ENCODE measurements at regions not wholly inside any gene's neighbourhood (a gene's known extent, or its start where the extent isn't known, plus 50 kb on each side); places are given as distances from the start of the nearest gene placed in this dataset.

- no peak for DNase-seq (ENCODE audit: low read depth)
Observed at GRCh38 chr12:93134175-93134890, 205.2 kb upstream of the EEA1 start.

GRCh38 chr12:93134893-93135285 is 205.8 kb upstream of the EEA1 start:
- DNase-seq (ENCODE audit: low read depth) = no peak

GRCh38 chr12:93135286-93136239 is 206.5 kb upstream of the EEA1 start:
- DNase-seq (ENCODE audit: low read depth) = no peak

GRCh38 chr12:93136253-93137055 is 207.4 kb upstream of the EEA1 start:
- DNase-seq (ENCODE audit: low read depth) = no peak

GRCh38 chr12:93137656-93138612 is 208.8 kb upstream of the EEA1 start:
- no peak for DNase-seq (ENCODE audit: low read depth)

- DNase-seq (ENCODE audit: low read depth) = no peak
Observed at GRCh38 chr12:93139028-93139665, 210.1 kb upstream of the EEA1 start.

GRCh38 chr12:93140325-93140724 is 211.2 kb upstream of the EEA1 start:
- DNase-seq (ENCODE audit: low read depth) = no peak

- DNase-seq (ENCODE audit: low read depth) = no peak
Observed at GRCh38 chr12:93140801-93141200, 211.7 kb upstream of the EEA1 start.

GRCh38 chr12:93142881-93143280 is 213.8 kb upstream of the EEA1 start:
- no peak for DNase-seq (ENCODE audit: low read depth)

- DNase-seq (ENCODE audit: low read depth) = no peak
Observed at GRCh38 chr12:93144109-93144508, 215.0 kb upstream of the EEA1 start.

- DNase-seq (ENCODE audit: low read depth) = no peak
Observed at GRCh38 chr12:93145086-93145485, 216.0 kb upstream of the EEA1 start.

GRCh38 chr12:93146263-93146939 is 217.3 kb upstream of the EEA1 start:
- no peak for DNase-seq (ENCODE audit: low read depth)

- no peak for DNase-seq (ENCODE audit: low read depth)
Observed at GRCh38 chr12:93146970-93147369, 217.9 kb upstream of the EEA1 start.

- no peak for DNase-seq (ENCODE audit: low read depth)
Observed at GRCh38 chr12:93148412-93148811, 219.3 kb upstream of the EEA1 start.

GRCh38 chr12:93149229-93149628 is 220.1 kb upstream of the EEA1 start:
- no peak for DNase-seq (ENCODE audit: low read depth)

- no peak for DNase-seq (ENCODE audit: low read depth)
Observed at GRCh38 chr12:93151079-93151762, 222.1 kb upstream of the EEA1 start.

GRCh38 chr12:93152617-93153016 is 223.5 kb upstream of the EEA1 start:
- no peak for DNase-seq (ENCODE audit: low read depth)

GRCh38 chr12:93153321-93153720 is 224.2 kb upstream of the EEA1 start:
- no peak for DNase-seq (ENCODE audit: low read depth)

GRCh38 chr12:93154096-93154728 is 223.5 kb upstream of the NUDT4 start:
- DNase-seq (ENCODE audit: low read depth) = no peak
